ENCODE measurements at regions not wholly inside any gene's neighbourhood (a gene's known extent, or its start where the extent isn't known, plus 50 kb on each side); places are given as distances from the start of the nearest gene placed in this dataset.

DNA sequence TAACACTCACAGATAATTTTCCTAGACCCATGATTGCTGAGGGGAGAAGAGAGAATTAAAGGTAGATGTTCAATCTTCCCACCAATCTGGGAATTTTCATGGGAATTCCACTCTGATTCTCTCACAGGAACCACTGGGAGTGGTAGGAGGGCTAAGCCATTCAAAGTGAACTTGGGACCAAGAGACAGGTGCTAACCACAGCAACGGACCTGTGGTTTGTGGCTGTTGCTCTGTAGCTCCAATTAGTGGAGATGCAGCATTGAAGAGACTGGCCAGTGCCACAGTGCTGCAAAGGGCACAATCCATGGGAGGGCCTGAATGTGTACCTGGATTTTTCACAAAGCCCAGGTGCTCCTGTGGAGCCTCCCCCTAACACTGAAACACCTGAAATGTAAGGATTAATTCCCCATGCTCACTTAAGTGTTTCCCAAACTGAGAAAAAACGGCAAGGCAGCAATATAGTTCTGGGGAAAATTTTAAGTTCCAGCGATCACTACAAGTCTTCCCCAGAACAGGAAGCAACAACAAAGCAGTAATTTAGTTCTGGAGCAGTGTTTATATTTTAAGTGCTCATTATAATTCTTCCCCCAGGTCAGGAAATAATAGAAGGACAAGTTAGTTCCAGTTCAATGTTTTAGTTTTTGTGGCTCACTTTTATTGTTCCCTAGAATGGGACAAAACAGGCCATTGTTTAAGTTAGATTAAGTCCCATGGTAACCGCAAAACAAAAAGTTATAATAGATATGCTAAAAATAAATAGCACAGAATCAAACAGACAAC lies 1045.8 kb downstream of the CNTNAP5 start:
- no peak for DNase-seq

- DNase-seq: no peak
Observed at GRCh38 chr2:125073440-125073839, 1048.4 kb downstream of the CNTNAP5 start.

DNA sequence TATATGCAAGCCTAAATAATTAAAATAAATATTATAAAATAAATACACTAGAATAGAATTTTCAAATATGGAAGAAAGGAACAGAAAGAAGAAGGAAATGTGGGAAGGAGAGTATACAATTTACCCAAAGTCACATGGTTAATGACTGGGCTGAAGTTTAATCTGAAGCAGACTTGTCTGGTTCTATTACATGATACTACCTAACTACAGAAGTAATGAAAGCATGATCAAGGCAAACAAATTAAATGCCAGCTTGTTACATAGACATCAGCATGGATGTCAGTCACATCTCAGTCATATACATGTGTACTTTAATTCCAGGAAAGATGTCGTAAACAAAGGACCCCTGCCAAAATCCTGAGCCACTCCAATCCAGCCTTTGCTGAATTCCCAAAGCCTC lies 1060.8 kb downstream of the CNTNAP5 start:
- DNase-seq: no peak

DNA sequence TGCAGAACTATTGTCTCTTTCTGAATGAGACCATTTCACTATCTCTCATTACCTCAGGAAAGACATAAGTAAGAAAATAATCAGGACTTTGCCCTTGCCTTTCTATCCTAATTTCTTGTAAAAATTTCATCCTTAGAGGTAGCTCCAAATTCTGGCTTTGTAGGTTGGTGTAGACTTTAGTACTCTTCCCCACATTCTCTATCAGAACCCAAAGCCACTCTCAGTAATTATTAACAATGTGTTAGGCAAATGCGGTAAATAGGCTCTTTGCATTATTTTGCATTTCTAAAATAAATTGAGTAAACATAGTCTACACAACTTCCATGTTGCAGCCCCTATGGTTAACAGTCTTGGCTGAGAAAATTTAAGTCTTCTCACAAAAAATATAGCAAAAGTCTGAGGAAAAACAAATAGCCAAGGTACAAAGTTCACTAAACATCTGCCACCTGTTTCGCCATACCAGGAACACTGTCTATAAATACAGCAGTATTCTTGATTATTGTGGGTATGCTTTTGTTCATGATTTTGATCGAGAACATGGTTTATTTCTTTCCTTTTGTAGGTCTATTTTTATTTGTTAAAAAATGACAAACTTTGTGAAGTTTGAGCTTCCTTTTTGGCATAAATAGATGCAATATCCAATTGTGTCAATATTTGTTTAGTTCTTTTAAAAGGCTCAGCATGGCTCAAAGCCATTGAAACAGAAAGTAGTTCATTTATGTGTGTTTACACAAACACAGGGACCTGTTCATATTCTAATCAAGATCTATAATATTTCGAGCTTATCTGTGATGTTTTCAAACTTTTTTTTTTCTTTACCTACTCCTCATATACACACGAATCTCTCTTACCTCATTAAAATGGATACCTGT lies 1061.5 kb downstream of the CNTNAP5 start:
- DNase-seq: no peak

DNA sequence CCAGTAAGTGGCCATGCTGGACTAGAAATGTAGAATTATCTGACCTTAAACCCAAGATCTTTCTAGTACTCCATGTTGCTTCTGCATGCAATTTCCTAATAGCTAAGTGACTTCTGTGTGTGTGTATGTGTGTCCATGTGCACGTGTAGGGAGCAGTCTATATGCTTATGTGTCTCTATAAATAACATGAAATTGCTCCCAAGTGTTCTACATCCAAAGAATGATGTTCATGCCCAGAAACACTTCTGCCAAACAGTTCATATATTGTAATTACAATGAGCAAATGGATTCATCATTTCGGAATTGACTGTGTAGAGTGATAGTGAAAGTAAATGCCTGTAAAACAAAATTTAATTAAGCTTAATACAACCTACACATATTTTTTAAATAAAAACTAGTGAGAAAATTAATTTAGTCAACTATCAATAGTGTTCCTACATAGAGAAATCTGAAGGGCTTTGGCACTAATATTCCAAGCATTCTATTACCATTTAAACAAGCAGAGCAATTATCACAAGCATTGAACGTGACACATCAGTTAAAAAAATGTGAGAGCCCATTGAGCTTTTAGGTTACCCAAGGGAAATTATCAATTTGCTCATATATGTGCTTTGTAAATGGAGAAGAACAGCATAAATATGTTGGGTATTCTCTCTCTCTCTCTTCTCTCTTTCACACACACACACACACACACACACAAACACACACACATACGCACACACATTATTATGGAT lies 1067.4 kb downstream of the CNTNAP5 start:
- DNase-seq: no peak

DNA sequence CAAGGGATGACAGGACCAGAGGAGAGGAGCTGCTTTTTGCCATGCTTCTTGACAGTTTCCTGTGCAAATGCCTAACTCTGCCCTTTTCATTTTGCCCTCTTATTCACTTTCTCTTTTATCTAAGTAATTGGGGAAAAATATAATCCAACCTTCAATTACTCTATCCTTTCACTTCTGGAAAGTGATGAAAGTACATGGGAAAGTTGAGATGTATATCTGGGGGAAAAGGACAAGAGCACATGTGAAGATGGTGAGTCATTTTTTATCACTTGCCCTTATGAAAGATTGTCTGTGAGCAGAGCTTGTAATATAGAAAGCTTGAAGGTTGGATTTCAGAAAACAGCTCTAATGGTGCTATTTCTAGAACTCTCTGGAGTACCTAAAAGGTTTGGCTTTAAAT lies 1070.7 kb downstream of the CNTNAP5 start:
- no peak for DNase-seq

DNA sequence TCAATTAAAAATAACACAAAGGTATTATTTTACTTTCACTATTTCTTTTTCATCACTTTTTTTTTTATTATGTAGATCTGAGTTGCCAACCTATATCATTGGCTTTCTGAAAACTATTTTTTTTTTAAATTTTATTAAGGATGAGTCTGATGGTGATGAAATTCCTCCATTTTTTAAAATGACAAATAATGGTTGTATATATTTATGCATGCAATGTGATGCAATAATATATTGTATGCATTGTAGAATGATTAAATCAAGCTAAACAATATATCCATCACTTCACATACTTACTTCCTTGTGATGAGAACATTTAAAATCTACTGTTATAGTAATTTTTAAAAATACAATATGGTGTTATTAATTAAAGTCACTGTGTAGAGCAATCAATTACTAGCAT lies 1081.6 kb downstream of the CNTNAP5 start:
- DNase-seq: no peak

- DNase-seq: no peak
Observed at GRCh38 chr2:125107446-125107845, 1082.4 kb downstream of the CNTNAP5 start.

GRCh38 chr2:125108251-125108650 lies 1083.2 kb downstream of the CNTNAP5 start:
- no peak for DNase-seq

DNA sequence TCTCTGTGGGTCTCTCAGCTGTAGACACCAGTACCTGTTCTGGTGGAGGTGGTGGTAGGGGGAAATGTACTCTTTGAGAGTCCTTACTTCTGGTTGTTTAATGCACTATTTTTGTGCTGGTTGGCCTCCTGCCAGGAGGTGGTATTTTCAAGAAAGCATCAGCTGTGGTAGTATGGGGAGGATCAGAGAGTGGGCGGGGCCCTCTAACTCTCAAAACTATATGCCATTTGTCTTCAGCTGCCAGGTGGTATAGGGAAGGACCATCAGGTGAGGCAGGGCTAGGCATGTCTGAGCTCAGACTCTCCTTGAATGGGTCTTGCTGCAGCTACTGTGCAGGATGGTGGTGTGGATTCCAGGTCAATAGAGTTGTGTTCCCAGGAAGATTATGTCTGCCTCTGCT lies 1100.8 kb downstream of the CNTNAP5 start:
- DNase-seq: no peak

DNA sequence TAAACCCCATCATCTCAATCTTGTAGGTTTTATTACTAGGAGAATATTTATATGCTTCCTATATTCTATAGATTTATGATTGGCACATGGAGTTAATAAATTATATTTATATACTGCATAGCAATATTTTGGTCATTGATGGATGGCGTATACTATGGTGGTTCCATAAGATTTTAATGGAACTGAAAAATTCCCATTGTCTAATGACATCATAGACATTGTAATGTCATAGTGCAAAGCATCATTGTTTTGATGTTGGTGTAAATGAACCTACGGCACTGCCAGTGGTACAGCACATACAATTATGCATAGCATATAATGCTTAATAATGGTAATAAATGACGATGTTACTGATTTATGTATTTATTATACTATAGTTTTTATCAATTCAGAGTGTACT lies 1135.9 kb downstream of the CNTNAP5 start:
- no peak for DNase-seq

DNA sequence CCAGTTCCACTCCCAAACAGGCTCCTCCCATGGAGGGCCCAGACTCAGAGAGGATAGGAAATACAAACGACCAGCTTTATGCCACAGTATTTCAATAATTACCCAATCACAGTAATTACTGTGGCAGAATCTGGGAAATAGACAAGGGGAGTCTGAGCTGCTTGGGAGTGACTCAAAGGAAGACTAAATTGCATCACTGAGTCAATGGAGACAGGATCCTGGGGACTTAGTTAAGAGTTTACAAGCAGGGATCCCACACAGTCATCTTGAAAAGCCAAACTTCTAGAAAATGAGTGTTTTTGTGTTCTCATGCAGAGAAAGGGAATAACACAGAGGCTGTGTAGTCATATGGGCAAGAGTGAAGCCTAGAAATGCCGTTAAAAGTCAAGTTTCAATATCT lies 1142.1 kb downstream of the CNTNAP5 start:
- DNase-seq: no peak

- no peak for DNase-seq
Observed at GRCh38 chr2:125167820-125168219, 1142.7 kb downstream of the CNTNAP5 start.

DNA sequence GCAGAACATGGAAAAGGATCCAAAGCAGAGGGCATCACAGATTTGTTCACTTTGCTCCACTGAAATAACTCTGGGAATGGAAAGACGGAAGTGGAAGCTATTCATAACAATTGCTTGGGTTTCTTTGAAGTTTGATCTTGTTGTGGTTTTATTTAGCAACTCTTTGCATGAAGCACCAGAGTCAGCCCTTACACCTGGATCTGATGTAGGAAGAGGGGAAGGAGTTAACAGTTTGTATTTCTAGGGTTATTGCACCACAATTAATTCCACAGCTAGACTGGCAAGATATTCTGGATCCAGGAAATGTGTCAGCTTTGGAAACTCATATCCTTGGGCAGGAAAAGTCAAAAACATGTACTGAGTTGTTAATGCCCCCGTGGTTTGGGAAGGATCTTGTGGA lies 1143.4 kb downstream of the CNTNAP5 start:
- no peak for DNase-seq

GRCh38 chr2:125169022-125169763 lies 1144.1 kb downstream of the CNTNAP5 start:
- no peak for DNase-seq

GRCh38 chr2:125169764-125170146 lies 1144.7 kb downstream of the CNTNAP5 start:
- DNase-seq: no peak

DNA sequence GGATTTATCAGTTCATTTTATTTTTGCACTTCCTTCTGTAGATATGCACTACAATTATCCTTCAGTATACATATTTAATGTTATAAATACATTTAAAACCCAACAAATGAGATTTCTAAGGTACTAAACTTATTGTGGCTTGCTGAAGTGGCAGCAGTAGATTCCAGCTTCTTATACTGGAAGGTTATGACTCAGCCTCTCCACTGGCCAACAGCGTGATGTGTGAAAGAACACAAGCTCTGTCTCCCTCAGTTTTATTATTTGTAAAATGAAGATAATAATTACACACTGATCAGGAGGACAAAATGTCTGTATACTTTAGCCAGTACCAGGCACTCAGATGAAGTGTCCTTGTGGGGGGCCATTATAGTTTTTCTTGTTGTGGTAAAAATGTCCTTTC lies 1147.1 kb downstream of the CNTNAP5 start:
- no peak for DNase-seq

GRCh38 chr2:125175415-125175814 lies 1150.3 kb downstream of the CNTNAP5 start:
- DNase-seq: no peak

DNA sequence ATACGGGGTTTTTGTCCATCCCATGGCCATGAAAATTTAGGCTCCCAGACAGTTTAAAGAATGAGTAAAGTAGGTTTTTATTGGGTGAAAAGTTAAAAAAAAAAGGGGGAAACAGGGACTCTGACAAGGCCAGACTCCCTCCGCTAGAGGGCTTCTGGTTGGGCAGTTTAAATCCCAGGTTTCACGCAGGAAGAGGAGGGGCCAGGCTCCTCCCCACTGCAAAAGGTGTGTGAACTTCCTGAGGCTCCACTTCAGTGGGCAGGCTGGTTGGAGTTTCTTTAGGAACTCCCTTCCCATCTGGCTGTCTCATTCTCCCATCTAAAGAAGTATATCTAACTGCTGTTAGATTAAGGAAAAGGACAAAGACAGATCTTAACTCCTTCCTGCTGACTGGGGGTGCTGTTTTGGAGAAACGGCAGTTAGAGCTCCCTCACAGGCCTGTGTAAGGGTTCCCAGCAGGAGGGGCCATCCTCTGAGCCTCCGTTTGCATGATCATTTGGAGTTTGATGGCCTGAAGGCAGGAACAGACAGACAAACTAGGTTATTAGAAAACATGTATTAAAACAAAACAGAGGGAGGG lies 1160.7 kb downstream of the CNTNAP5 start:
- DNase-seq: peak; percentile 8

GRCh38 chr2:125207431-125207830 lies 1182.3 kb downstream of the CNTNAP5 start:
- DNase-seq: no peak

DNA sequence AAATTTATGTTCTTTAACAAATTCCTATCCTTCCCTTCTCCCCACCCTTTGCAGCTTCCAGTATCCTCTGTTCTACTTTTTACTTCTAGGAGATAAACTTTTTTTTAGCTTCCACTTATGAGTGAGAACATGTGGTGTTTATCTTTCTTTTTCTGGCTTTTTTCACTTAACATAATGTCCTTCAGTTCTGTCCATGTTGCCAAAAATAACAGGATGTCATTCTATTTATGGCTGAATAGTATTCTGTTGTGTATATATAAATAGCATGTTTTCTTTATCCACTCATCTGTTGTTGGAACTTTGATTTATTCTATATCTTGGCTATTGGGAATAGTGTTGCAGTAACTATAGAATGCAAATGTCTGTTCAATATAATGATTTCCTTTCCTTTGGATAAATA lies 1191.2 kb downstream of the CNTNAP5 start:
- no peak for DNase-seq

- no peak for DNase-seq
Observed at GRCh38 chr2:125224188-125224587, 1199.1 kb downstream of the CNTNAP5 start.

Data from RPMI8226 (cell line).